HG03045 (cell line): ENCODE measurements at regions not wholly inside any gene's neighbourhood (a gene's known extent, or its start where the extent isn't known, plus 50 kb on each side); places are given as distances from the start of the nearest gene placed in this dataset.

Experiments
- ATAC-seq: cut with Tn5 transposase; IDR thresholded peaks from one replicate; pipeline ENCODE4 v1.9.1; 2021; ENCODE audit warnings: mild to moderate bottlenecking, moderate library complexity; ENCODE audit not compliant: unreplicated experiment

DNA sequence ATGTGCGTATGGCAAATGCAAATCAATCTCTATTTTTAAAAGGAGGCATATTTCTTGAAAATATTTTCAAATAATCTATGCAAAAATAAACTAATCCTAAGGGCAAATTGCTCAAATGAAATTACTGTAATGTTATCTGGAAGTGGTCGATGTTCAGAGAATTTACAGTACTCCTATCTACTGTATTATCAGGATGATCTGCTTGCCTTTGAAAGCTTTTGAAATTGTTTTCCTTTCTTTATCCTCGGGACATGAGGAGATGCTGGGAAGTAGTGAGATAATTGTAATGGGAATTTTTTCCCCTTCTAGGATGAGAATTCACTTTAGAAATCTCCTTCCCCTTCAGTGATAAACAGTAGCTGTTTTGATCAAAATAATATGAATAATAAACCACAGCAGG lies 577.2 kb upstream of the MIR17HG start:
- ATAC-seq, result no peak

DNA sequence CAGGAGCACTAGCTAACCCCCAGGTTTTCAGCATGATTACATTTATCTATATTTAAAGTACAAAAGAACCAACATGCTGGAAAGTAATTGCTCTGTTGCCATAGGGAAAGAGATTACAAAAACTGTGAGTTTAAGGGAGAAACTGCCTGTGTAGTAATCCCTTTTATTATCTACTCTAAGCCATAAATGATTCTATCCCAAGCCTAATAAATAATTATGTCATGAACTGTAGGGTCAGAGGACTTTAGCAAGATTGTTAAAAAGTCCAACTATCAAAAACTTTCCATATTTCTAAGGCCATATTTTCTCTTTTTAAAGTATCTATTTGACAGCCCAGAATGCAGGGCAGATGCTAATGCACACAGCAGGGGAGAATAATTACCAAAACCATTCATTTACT lies 573.8 kb upstream of the MIR17HG start:
- no peak for ATAC-seq

DNA sequence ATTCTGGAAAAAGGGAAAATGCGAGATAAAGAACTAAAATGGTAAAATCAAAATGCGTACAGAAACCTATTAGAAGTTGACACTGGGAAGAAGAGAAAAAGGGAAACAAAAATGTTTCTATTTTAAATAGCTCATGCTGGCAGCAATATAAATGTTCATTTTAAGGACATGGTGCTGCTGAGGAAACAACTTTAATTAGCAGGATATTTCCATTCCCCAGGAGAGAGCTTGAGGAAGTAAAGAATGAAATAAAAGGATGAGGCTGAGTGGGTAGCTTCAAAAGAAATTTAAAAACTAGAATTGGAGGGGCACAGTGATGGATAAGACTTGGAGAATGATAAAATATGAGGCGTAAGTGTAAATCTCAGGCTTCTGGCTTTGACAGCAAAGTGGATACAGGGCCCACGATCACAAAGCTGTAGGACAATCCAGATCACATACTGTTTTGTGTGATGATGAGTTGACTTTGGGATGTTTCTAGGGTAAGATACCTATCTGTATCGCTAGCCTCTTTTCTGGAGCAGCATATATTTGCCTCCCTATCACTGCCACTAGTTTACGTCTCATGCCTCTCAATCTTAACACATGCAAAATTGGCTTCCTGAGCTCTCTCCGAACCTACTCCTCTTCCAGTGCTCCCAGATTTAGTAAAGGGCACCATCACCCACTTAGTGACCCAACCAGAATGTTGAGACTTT lies 571.3 kb upstream of the MIR17HG start:
- ATAC-seq, result no peak

DNA sequence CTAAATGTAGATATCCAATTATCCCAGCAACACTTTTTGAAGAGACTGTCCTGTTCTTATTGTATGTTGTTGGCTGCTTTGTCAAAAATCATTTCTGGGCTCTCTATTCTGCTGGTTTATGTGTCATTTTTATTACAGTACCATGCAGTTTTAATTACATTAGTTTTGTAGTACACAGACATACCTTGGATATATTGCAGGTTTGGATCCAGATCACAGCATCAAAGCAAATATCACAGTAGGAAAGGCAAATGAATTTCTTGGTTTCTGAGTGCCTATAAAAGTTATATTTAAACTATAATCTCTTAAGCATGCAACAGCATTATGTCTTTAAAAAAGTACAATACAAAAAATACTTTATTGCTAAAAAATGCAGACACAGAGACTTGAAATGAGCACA lies 564.2 kb upstream of the MIR17HG start:
- ATAC-seq, result no peak

DNA sequence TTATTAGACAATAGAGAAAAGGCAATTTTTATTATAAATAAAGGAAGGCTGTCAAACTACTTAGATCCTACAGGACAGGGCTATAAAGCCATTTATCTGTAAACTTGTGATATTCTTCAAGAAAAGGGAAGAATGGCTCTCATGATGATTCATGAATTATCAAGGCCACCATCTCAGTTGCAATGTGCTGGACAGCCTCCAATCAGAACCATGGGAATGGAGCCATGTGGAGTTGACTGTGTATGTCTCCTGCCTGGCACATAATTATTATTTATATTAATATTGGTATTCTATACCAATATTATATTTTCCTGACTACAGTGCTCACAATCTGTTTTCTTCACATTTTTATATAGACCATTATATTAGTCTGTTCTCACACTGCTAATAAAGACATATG lies 560.5 kb upstream of the MIR17HG start:
- no peak for ATAC-seq

DNA sequence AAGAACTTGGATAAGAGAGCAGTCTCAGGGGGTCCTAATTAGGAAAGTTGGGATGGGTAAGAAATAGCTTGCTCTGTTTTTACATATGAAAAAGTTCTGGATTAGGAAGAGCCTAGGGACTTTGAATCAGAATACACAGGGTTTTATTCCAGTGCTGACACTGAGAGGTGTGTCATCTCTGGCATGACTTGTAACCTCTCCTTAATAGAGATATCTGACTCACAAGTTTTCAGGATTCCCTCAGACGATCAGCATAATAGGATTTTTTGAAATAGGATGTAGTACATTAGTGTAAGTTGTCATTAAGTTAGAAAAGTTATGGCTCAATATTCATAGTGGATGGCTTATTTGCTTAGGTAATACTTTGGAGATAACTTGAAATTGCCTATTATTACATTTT lies 555.2 kb upstream of the MIR17HG start:
- no peak for ATAC-seq

DNA sequence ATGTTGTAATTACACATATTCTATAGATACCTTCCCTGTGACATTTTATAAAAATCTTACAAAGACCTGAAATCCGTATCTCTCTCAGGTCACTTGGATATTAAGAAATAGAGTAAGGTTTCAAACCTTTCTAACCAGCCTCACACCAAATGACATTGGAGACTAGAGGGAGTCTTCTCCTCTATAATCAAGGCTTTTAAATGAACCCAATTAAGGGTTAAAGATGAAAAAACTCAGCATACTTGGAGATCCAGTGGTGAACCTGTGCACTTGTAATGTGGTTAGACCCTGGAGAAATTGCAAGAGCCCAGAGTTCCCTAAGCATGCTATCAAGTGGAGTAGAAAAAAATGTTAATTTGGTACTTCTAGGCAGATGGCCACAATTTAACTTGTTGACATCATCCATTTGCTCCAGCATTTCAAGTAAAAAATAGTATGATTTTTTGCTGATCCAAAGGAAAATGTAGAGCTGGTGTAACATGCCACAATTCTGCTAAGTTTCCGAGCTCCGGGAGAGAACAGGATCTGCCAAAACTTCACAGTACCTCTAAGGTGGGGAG lies 554.1 kb upstream of the MIR17HG start:
- no peak for ATAC-seq

DNA sequence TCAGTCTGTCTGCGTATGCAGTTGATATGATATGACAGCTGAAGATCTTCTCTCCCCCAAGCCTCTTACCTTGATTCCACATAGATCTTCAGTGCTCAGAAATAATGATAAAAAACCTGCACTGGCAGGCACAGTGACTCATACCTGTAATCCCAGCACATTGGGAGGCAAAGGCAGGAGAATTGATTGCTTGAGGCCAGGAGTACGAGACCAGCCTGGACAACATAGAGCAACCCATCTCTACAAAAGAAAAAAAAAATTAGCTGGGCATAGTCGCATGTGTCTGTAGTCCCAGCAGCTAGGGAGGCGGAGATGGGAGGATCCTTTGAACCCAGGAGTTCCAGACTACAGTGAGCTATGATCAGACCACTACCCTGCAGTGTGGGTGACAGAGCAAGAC lies 551.0 kb upstream of the MIR17HG start:
- ATAC-seq, result no peak

DNA sequence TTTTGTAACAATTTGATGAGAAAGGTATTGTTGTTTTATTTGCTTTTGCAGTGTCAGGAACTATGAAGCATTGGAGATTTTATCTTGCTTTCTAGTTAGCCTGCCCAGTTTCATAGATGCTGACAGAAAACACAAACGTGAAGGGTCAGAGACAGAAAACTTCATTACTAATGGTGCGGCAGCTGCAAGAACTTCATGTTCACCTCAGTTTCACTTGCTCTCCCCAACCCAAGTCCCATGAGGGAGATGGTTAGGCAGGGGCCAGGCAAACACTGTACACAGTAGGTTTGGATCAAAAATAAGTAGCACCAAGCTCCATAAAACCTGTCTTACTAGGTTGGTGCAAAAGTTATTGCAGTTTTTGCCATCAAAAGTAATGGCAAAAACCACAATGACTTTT lies 550.2 kb upstream of the MIR17HG start:
- ATAC-seq, result no peak

DNA sequence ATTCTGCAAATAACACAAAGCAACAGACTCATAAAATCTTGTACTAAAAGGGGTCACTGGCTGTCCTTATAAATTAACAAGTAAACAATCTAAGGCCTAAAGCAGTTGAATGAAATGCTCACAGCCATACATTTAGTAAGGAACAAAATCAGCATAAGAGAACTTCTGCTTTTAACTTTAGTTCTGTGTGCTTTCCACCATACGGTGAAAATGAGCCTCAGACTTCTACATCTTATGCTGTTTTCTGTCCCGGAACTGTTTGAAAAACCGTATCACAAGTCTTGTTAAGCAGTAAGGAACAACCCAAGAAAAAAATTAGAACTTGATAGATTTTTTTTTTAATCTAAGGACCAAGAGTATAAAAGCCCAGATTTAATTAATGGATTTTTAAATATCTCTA lies 549.1 kb upstream of the MIR17HG start:
- no peak for ATAC-seq

DNA sequence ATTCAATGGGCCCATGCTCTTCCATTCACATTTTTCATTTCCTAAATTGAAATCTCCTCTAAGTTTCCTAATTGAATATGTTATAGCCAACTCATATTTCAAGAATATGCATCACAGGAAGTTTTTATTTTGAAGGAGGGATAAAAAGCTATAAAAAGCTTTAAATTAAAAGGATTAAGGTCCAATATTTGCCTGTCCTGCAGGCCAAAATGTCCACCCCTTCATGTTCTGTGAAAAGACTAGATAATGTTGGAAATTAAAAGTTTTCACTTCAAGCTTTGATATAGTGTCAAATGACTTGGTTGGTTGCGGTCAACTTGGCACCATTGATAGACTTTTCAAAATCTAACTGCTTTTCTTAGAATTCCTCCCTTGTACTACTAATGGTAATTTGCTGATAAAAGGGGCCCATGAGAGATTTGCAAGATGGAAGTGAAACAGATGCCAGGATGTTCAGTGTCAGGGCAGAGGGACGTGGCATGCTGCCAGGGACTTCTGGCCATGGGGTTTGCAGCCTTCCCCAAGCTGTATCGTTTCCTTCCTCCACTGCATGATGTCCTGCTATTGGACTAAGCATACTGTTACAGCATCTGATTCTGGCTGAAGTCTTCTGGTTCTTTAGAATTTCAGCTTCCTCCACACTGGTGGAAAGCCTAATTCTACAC lies 547.3 kb upstream of the MIR17HG start:
- no peak for ATAC-seq

DNA sequence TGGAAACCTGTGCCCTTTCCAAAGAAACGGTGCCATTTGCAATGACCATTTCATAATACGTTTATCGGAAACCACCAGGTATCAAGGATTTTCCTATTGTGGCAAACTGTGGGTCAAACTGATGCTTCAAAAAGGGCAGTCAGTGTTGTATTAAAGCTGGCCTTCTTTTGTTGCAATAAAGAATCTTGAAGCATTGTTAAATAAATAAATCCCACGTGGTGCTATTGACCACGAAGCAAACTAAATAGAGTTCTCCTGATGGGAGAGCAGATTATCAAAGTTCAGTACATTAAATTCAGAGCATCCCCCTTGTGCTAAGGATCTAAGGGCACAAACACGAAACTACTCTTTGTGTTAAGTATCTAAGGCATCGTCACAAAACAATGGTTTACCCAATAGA lies 545.9 kb upstream of the MIR17HG start:
- no peak for ATAC-seq

DNA sequence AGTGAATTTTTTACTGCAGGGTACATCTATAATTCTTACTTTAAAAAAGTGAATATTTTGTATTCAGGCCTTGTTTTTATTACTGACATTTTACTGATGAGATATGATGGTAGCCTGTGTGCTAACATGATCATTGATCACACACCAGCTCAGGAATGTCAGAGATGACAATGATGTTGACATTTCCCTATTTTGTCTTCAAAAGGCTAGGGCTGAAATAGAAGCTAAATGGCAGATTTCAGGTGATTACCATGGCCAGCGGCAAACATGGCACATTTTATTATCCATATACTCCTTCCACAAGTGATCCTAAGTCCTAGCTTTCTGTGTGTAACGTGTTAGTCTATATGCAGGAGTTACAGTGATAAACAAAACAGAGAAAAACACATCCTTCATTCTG lies 544.3 kb upstream of the MIR17HG start:
- ATAC-seq, result no peak

DNA sequence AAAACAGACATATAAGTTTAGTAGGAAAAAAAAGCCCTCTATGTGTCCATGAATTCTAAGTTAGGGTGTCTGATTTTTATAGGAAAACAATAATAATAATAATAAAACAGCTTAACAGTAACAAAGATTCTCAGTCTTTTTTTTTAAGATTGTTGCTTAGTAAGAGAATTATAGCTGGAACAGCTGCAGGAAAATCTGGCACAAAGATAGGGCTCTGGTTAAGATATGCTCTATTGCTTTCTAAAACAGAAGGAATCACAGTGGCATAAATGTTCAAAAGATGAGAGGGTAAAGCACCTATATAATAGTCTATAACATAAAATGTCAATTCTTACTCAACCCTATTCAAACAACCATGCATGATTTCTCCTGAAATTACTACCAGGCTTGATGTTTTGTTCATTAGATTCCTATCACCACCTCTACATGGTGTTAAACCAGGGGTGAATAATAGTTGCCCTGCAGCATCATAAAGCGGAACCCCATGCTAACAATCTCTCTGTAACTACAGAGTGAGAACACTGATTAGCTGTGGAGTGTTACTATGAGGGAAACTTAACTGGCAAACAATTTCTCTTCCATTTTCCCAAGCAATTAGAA lies 541.4 kb upstream of the MIR17HG start:
- no peak for ATAC-seq

DNA sequence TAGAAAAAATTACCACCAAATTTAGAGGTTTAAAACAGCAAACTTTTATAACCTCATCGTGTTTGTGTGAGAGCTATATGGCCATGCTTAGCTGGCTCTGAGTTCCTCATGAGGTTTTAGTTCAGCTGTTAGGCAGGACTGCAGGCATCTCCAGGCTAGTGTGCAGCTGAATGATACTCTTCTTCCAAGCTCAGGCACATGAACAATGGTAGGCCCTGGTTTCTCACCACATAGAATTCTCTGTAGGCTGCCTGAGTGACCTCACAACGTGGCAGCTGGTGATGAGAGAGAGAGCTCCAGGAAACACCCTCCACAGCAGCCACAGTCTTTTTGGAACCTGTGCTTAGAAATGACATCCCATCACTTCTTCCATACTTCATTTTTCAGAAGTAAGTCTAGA lies 540.6 kb upstream of the MIR17HG start:
- ATAC-seq, result no peak

DNA sequence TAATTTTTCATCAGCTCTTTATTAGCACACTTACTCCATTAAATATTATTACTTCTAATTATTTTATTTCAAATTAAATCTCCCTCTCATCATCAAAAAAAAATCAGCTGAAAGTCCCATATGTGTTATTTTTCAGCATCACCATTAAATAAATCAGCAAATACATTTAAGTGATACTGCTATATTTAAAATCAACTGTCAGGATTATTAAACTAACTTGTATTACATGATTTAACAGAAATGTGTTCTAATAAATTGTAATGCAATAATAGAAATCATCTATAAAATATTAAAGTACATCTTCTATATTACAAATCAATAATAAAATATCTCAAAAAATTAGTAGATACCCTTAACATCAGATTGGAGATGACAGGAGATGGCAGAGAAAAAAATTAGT lies 538.6 kb upstream of the MIR17HG start:
- ATAC-seq, result no peak

DNA sequence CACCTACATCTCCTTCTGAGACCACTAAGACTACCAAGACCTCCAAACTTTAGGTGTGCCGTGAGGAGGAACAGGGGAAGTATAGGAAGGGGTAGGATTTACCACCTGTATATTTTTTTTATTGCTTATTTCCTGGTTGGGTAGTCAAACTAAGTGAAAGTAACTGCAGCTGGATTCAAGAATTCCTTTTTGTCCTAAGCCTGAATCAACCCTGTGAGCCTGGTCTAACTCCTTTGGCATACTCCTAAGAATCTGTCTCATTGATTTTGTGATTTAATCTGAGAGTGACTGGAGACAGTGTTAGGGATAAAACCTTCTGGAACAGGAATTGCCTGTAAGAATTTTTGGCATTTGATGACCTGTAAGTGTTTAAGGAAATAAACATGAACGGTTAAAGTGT lies 523.5 kb upstream of the MIR17HG start:
- no peak for ATAC-seq

DNA sequence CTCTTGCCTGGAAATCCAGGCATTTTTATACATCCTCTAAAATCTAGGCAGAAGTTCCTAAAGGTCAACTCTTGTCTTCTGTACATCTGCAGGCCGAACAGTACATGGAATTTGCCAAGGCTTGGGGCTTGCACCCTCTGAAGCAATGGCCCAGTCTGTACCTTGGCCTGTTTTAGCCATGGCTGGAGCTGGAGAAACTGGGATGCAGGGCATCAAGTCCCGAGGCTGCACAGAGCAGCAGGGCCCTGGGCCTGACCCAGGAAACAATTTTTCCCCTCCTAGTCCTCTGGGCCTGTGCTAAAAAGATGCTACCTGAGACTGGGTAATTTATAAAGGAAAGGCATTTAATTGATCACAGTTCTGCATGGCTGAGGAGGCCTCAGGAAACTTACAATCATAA lies 520.8 kb upstream of the MIR17HG start:
- ATAC-seq, result no peak

DNA sequence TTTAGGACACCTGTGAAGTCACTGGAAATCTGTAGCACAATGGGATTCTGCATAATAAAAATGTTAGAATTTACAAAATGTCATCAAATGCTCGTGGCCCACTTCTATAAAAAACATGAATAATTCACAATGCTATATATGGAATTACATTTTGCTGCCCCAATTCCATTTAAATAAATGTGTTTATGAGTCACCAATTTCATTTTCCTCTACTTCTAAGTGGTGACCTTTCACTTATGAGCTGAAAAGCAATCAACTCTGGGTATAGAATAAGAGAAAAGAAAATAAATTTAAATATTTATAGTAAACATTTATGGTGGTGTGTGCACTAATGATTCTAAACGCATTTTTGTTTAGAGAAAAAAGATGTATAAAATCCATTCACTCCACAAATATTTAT lies 516.7 kb upstream of the MIR17HG start:
- no peak for ATAC-seq

DNA sequence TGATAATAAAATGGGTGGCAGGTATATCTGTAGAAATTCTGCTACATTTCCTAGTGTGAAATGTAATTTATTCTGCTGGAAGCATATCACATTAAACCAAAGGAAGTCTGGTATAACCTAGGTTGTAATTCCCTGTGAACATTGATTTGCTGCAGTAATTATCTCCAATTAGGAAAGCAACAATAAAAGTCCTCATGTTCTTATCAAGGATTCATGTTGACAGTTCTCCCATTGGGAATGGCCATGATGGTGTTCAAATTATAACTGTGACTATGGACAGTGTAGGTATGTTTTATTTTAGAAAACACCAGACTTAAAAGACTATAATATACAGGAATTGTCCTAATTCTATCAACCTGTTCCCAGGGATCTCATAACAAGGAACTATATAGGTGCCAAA lies 513.5 kb upstream of the MIR17HG start:
- no peak for ATAC-seq

DNA sequence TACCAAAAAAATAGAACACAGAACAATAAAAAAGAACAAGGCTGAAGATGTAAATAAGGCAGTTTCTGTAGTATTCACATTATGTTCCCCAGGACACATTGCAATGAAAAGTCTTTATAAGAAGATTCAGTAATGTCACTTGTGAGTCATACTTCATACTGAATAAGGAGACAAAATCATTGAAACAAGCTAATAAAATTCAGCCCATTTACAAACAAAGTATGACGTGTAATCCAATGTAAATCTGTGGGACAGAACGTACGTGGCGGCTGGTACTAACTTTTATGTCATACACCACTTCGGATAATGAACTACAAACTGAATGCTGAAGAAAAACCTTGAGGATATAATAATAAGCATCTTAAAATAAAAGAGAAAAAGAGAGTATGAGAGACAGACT lies 512.8 kb upstream of the MIR17HG start:
- ATAC-seq, result no peak

DNA sequence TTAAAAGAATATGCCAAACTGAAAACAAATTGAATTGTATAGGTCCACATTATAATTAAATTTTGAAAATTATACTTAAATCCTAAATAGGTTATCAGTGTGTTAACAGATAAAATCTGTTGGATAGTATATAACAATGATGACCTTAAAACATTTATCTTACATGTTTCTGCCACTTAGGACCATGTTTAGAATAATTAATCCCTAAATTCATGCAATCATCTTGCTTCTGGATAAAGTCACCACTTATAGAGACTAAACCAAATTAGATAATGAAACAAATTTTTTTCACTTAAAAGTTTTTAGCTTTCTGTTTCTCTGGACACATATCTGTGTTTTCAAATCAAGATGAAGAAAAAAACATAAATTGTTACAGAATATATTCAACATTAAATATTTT lies 511.7 kb upstream of the MIR17HG start:
- no peak for ATAC-seq
